Muscle layer of colon (tissue), 2 donors: ENCODE measurements at regions not wholly inside any gene's neighbourhood (a gene's known extent, or its start where the extent isn't known, plus 50 kb on each side); places are given as distances from the start of the nearest gene placed in this dataset.
"Not testable (repeated sequence)": the region's sequence is repeated elsewhere in the genome, so short reads cannot be mapped to it uniquely, and the experiment has no call there.

Source experiments
- H3K27ac ChIP-seq: one replicate; pipeline ENCODE4 v1.7.0; 2013; ENCODE audit warnings: low read depth, mild to moderate bottlenecking, low read length, moderate library complexity
- H3K27me3 ChIP-seq, 2 donors: one replicate each; pipeline ENCODE4 v1.7.0; 2013; ENCODE audit warnings: low read length in 2 of 2, mild to moderate bottlenecking in 2 of 2; ENCODE audit not compliant: insufficient read depth in 2 of 2, control insufficient read depth in 1 of 2
- H3K36me3 ChIP-seq: one replicate; pipeline ENCODE4 v1.7.0; 2013; ENCODE audit warnings: mild to moderate bottlenecking, low read length; ENCODE audit not compliant: insufficient read depth
- H3K4me1 ChIP-seq: one replicate; pipeline ENCODE4 v1.7.0; 2013; ENCODE audit warnings: mild to moderate bottlenecking, low read length; ENCODE audit not compliant: insufficient read depth
- H3K4me3 ChIP-seq, 2 donors: one replicate each; pipeline ENCODE4 v1.7.0; 2013; ENCODE audit warnings: low read length in 2 of 2, low read depth in 1 of 2, mild to moderate bottlenecking in 1 of 2, moderate library complexity in 1 of 2
- H3K9ac ChIP-seq: one replicate; pipeline ENCODE4 v1.7.0; 2013; ENCODE audit warnings: low read length
- H3K9me3 ChIP-seq: one replicate; pipeline ENCODE4 v1.7.0; 2013; ENCODE audit warnings: mild to moderate bottlenecking, low read length
- donor health status: abdominal sarcoma.
- donor health status: Adenocarcinoma of cecum.

DNA sequence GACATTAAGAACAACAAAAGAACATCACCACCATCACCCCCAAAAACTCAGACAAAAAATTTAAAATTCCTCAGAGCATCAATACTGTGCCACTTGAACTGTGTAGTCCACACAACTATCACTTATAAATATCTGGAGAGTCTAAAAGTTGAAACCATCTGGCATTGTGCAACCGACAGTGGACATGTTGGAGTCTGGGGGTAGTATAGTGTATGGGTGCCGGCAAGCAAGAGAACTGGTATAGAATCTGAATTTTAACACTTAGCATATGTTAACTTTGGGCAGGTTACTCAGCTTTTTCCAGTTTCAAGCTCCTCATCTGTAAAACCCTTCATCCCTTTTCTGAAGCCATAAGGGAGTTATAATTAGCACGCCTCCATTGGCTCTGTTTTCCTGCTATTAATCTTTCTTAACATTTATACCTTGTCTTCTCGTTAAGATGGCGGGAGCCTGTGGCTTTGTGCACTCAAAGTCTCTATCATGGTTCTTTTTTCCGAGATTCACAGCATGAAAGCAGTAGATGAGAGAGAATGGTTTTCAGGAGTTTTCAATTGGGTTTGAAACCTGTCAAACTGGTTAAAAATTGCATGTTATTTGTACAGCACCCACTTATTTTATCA, 255.7 kb upstream of the TBL1XR1 start:
- Histone ChIP-seq H3K27ac (peak overlapping the region; percentile 53), H3K9ac (no peak overlapping the region), H3K9me3 (no peaks in the 10 kb centered on the region), H3K4me3 (no peak overlapping the region), H3K27me3 (no peaks in the 10 kb centered on the region), H3K36me3 (no peaks in the 10 kb centered on the region), H3K4me1 (peaks cover 27% of the 10 kb centered on the region)

DNA sequence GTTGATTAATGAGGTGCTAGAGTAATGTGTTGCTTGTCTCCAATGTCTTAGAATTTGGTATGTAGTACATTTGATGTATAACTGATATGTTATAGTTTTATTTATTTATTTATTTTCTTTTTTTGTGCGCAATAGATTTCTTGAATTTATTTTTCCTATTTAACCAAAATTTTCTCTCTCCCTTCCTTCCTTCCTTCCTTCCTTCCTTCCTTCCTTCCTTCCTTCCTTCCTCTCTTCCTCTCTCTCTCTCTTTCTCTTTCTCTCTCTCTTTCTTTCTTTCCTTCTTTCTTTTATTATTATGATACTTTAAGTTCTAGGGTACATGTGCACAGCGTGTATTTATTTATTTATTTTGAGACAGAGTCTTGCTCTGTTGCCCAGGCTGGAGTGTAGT, 256.2 kb upstream of the TBL1XR1 start:
- Histone ChIP-seq H3K4me1 (peaks cover 28% of the 10 kb centered on the region), H3K27ac (no peak overlapping the region)

DNA sequence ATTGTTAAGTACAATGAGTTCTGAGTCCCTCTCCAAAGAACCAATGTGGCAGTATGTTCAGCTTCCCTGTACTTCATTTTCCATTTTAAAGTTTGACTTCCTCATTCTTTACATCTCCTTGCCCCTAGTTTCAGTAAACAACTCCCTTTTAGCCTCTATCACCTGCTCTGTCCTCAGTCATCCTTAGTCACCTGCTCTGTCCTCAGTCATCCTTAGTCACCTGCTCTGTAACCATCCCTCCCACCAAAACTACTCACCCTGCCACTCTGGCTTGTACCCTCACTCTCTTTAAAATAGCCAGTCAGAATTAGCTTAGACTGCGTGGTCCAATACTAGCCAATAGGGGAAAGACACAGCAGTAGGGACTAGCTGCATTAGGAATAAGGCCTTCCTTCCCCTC, 259.9 kb upstream of the TBL1XR1 start:
- H3K27ac ChIP-seq, result peak overlapping the region; percentile 7
- not testable (repeated sequence) for H3K36me3 ChIP-seq, H3K4me3 ChIP-seq, H3K27me3 ChIP-seq, H3K9ac ChIP-seq, H3K9me3 ChIP-seq
- peaks cover 46% of the 10 kb centered on the region for H3K4me1 ChIP-seq

More for the DNA sequence above, 256.2 kb upstream of the TBL1XR1 start:
- Histone ChIP-seq H3K9ac (no peak overlapping the region), H3K36me3 (no peaks in the 10 kb centered on the region), H3K27me3 (no peaks in the 10 kb centered on the region), H3K9me3 (no peaks in the 10 kb centered on the region), H3K4me3 (no peak overlapping the region)

DNA sequence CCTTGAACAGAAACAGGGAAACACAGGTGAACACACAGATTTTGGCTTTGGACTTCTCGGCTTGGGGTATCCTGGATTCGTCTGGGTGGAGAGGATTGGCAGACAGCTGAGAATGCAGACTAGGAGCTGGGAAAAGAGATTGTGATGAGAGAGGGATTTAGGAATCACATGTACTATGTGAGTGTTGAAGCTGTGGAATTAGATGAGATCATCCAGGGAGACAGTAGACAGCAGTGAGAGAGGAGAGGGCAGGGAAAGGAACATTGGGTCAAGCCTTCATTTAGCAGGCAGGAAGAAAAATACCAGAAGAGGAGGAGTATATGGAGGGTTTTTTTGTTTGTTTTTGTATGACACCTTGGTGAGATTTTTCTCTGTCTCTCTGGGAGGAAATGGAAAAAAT, 262.1 kb upstream of the TBL1XR1 start:
- peaks cover 44% of the 10 kb centered on the region for H3K4me1 ChIP-seq
- H3K4me3 ChIP-seq, result no peak overlapping the region
- peak overlapping the region; percentile 37 for H3K27ac ChIP-seq
- no peak overlapping the region for H3K9ac ChIP-seq
- H3K9me3 ChIP-seq, result no peaks in the 10 kb centered on the region
- no peaks in the 10 kb centered on the region for H3K36me3 ChIP-seq
- H3K27me3 ChIP-seq, result no peaks in the 10 kb centered on the region

DNA sequence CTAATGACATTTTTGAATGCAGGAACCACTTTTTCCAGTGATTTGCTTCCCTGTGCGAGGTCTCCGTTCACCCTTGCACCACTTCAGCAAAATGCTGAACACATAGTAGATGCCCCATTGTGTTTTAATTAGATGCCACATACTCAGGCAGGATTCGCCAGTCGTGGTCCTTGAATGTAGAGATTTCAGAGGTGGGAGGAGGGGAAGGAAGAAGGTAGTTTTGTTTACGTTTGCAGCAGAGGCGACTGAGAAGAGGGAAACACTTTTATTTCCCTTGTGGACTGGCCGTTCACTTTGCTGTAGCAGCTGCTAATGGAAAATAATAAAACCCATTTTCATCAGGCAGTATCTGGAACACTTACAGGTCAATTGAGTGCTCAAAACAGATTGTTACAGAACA, 262.8 kb upstream of the TBL1XR1 start:
- no peaks in the 10 kb centered on the region for H3K27me3 ChIP-seq
- peak overlapping the region; percentile 17 for H3K9ac ChIP-seq
- no peaks in the 10 kb centered on the region for H3K36me3 ChIP-seq
- H3K4me3 ChIP-seq, result peak overlapping the region in 1 of 2 donors; percentile 6
- H3K4me1 ChIP-seq, result peaks cover 50% of the 10 kb centered on the region
- no peaks in the 10 kb centered on the region for H3K9me3 ChIP-seq
- peak overlapping the region; percentile 53 for H3K27ac ChIP-seq

DNA sequence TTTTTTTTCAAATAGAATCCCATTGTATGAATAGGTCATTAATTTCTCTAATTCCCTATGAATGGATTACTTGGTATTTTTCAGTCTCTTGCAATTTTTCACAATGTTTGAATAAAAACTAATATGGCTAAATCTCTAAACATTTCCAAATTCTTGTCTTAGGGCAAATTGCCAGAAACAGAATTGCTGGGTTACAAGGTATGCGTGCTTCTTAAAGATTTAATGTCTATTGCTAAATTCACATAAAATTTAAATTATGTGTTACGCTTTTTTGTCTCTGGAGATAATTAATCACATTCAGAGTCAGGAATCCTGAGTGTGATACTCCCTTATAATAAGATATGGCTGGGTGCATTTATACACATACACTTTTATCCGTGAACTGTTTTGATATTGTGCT, 264.5 kb upstream of the TBL1XR1 start:
- H3K36me3 ChIP-seq, result no peaks in the 10 kb centered on the region
- H3K27me3 ChIP-seq, result no peaks in the 10 kb centered on the region
- H3K9ac ChIP-seq, result no peak overlapping the region
- no peak overlapping the region for H3K27ac ChIP-seq
- no peak overlapping the region for H3K4me3 ChIP-seq
- no peaks in the 10 kb centered on the region for H3K9me3 ChIP-seq
- H3K4me1 ChIP-seq, result peaks cover 65% of the 10 kb centered on the region

DNA sequence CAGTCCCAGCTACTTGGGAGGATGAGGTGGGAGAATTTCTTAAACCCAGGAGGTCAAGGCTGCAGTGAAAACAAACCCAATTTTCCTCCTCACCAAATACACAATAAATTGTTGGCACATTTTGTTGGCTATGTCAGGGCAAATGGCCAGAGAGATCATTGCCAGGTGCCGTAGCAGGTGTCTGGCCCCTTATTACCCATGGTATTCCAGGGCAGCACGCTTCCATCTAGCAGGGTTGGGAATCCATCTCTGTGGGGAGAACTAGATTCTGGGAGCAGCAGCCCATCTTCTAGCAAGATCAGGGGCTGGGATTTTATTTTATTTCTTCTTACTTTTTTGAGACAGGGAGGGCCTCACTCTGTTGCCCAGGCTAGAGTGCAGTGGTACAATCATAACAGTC, 266.1 kb upstream of the TBL1XR1 start:
- H3K9me3 ChIP-seq, H3K27ac ChIP-seq, H3K27me3 ChIP-seq, H3K36me3 ChIP-seq, H3K9ac ChIP-seq, H3K4me3 ChIP-seq: not testable (repeated sequence)
- H3K4me1 ChIP-seq, result peaks cover 70% of the 10 kb centered on the region

DNA sequence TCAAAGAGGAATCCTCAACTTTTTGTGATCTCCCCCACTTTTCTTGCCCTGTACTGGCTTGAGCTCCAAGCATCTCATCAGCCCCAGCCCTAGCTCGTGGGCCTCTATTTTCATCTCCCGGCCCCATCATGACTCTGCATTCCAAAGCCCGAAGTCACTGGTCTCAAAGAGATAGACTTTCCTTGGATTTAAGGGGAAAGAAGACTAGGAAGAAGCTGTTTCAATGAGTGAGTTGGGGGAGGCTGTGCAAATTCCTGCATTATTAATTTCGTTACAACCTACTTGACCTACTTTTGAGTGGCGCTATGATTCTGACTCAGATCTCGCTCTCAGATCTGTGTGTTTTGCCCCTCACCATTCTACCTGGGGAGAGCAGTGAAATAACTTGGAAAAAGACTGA, 266.6 kb upstream of the TBL1XR1 start:
- no peaks in the 10 kb centered on the region for H3K9me3 ChIP-seq
- no peaks in the 10 kb centered on the region for H3K27me3 ChIP-seq
- H3K36me3 ChIP-seq, result peaks cover 4% of the 10 kb centered on the region
- H3K9ac ChIP-seq, result no peak overlapping the region
- H3K4me1 ChIP-seq, result peaks cover 70% of the 10 kb centered on the region
- H3K27ac ChIP-seq, result peak overlapping the region; percentile 36
- H3K4me3 ChIP-seq, result no peak overlapping the region

DNA sequence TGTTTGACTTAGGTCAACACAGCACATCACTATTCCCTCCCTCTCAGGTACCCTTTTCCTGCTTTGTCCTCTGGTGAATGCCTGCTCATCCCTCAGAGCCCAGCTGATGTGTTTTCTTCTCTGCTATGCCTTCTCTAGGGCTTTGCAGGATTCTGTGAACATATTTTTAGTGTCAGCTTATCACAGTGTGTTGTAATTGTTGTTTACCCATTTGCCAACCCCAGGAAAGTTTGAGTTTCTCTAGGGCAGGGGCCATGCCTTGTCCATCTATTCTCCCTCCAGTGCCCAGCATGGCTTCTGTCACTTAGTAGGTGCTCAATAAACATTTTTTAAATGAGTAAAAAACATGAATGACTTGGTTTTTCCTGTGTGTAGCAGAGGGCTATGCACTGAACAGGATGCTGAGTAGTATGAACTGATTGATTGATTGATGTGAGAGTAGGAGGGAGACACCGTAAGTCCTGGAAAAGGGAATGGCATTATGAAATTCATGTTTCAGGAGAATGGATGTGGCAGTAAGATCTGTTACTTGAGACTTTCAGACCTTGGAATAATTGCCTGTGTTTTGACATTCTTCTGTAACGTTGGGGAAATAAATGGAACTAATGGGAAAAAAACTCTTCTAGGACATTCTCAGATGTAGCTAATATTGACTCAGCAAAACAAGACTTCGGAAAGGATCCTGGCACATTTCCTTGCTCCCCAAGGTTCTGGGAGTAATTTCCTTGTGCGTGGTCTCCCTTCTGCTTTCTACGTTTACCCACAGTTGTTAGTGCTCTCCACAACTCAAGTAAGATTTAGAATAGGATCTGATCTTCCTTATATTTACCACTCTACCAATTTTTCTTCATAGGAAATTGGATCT, 267.3 kb upstream of the TBL1XR1 start:
- Histone ChIP-seq H3K9me3 (no peaks in the 10 kb centered on the region), H3K9ac (no peak overlapping the region), H3K27ac (peak overlapping the region; percentile 36), H3K27me3 (no peaks in the 10 kb centered on the region), H3K4me1 (peaks cover 65% of the 10 kb centered on the region), H3K36me3 (peaks cover 4% of the 10 kb centered on the region), H3K4me3 (no peak overlapping the region)

DNA sequence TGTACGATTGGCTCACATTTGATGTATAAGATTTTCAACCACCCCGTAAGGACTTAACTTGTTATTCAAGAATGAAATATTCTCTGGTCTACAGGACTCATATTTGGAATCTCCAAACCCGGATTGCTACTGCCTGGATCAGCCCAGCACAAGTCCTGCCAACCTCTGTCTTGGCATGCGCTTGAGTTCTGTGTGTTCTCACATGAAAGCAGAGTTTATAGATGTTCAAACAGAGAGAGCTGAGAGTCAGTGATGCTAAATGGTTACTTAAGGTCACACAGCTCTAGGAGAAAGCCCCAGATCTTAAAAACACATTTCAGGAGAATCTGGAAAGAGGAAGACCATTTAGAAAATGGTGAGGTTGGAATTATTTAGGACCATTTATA, 268.0 kb upstream of the TBL1XR1 start:
- peaks cover 64% of the 10 kb centered on the region for H3K4me1 ChIP-seq
- no peaks in the 10 kb centered on the region for H3K9me3 ChIP-seq
- H3K27ac ChIP-seq, result peak overlapping the region; percentile 36
- no peak overlapping the region for H3K9ac ChIP-seq
- peaks cover 4% of the 10 kb centered on the region for H3K36me3 ChIP-seq
- no peak overlapping the region for H3K4me3 ChIP-seq
- no peaks in the 10 kb centered on the region for H3K27me3 ChIP-seq

DNA sequence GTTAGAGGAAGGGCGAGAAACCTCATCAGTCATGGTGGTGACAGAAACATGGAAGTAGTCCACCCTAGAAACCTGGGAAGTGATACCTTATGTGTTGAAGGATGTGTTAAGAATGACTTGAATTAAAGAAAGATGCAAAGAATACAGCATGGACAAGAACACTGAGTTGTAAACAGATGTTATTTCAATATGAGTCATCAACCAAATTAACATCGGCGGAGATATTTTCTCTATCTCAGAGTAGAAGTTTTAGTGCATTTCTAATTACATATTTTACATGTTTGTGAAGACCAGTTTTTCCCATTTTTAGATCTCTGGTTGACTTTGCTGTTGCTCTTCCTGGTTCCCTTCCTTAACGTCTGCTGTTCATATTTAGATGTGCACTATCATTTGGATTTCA, 268.8 kb upstream of the TBL1XR1 start:
- Histone ChIP-seq H3K27ac (peak overlapping the region; percentile 36), H3K4me3 (no peak overlapping the region)

DNA sequence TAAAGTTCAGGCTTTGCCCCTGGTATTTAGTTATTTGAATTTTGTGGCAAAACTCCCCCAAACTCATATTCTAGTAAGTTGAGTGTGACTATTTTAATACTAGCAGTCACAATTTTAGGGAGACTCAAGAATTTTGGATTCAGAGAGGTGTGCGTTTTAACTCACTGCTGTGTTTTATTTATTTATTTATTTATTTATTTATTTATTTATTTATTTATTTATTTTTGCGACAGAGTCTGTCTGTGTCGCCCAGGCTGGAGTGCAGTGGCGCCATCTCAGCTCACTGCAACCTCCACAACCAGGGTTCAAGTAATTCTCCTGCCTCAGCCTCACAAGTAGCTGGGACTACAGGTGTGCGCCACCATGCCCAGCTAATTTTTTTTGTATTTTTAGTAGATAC, 269.3 kb upstream of the TBL1XR1 start:
- not testable (repeated sequence) for H3K9me3 ChIP-seq, H3K4me3 ChIP-seq, H3K36me3 ChIP-seq, H3K9ac ChIP-seq, H3K27me3 ChIP-seq
- peak overlapping the region; percentile 36 for H3K27ac ChIP-seq
- H3K4me1 ChIP-seq, result peaks cover 63% of the 10 kb centered on the region

More for the DNA sequence above, 268.8 kb upstream of the TBL1XR1 start:
- Histone ChIP-seq H3K4me1 (peaks cover 65% of the 10 kb centered on the region), H3K9me3 (no peaks in the 10 kb centered on the region), H3K9ac (no peak overlapping the region), H3K36me3 (peaks cover 4% of the 10 kb centered on the region), H3K27me3 (no peaks in the 10 kb centered on the region)
